Activated CD8-positive, alpha-beta T cell treated with anti-CD3 and anti-CD28 coated beads for 36 hours (primary cell): ENCODE measurements at regions not wholly inside any gene's neighbourhood (a gene's known extent, or its start where the extent isn't known, plus 50 kb on each side); places are given as distances from the start of the nearest gene placed in this dataset.

Experiments used
- ATAC-seq: fragments of 200-7000 bp; cut with Tn5 transposase; one replicate; pipeline ENCODE4 v1.10.0; 2021; ENCODE audit warnings: mild to moderate bottlenecking, moderate library complexity
- CTCF ChIA-PET: fragments of 350-600 bp; sonication (Branson Sonifier 250); formaldehyde crosslinking; loops from one replicate; lab custom pipeline; 2021; ENCODE audit warnings: antibody characterized with exemption; lab: Charles Lee
- POLR2A ChIA-PET: fragments of 350-600 bp; sonication (Branson Sonifier 250); formaldehyde crosslinking; loops from one replicate; lab custom pipeline; 2021; ENCODE audit warnings: antibody characterized with exemption; lab: Charles Lee
- DNase-seq: peaks from one replicate; pipeline ENCODE4 v3.0.0-alpha.2; 2020
- H3K27ac Mint-ChIP-seq: one replicate; pipeline ENCODE4 v1.8.0; 2021; ENCODE audit warnings: mild to moderate bottlenecking, mixed read lengths
- H3K27me3 Mint-ChIP-seq: one replicate; pipeline ENCODE4 v1.8.0; 2021; ENCODE audit warnings: mixed read lengths
- H3K36me3 Mint-ChIP-seq: one replicate; pipeline ENCODE4 v1.8.0; 2021; ENCODE audit warnings: low read depth, mixed read lengths
- H3K4me1 Mint-ChIP-seq: one replicate; pipeline ENCODE4 v1.8.0; 2021; ENCODE audit warnings: low read depth, mixed read lengths
- H3K4me3 Mint-ChIP-seq: one replicate; pipeline ENCODE4 v1.8.0; 2021; ENCODE audit warnings: mild to moderate bottlenecking, moderate library complexity, mixed read lengths
- H3K9me3 Mint-ChIP-seq: one replicate; pipeline ENCODE4 v1.8.0; 2021; ENCODE audit warnings: mixed read lengths
- intact Hi-C: fragments of 100-400 bp; cut with micrococcal nuclease; formaldehyde crosslinking; loops from one replicate; pipeline ENCODE4 v1.10.0; 2022
- TF ChIP-seq, protein P1 (sequence below): fragments of 200-600 bp; IDR thresholded peaks from one replicate; pipeline ENCODE4 v1.8.0; 2022; ENCODE audit warnings: antibody characterized with exemption, mild to moderate bottlenecking

DNA sequence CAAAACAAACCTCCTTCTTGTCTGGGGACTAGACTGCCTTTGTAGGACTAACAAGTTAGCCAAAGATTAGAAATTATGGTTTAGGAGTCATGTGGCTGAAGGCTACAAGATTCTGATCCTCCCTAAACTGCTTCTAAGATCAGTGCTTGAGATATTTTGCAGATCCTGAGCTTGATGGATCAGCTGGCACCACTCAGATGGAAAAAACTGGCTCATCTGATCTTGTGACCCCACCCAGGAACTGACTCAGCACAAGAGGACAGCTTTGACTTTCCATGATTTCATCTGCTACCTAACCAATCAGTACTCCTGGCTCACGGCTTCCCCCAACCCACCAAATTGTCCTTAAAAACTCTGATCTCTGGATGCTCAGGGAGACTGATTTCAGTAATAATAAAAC, 271.5 kb upstream of the TAC1 start:
- ChIA-PET CTCF (no interaction called here), POLR2A (no interaction called here)
- intact Hi-C loops: no loop called here
- ATAC-seq (no peak), DNase-seq (no peak)
- no peak overlapping the region for H3K4me3 Mint-ChIP-seq
- no peak overlapping the region for H3K27ac Mint-ChIP-seq
- TF ChIP-seq, protein P1, sequence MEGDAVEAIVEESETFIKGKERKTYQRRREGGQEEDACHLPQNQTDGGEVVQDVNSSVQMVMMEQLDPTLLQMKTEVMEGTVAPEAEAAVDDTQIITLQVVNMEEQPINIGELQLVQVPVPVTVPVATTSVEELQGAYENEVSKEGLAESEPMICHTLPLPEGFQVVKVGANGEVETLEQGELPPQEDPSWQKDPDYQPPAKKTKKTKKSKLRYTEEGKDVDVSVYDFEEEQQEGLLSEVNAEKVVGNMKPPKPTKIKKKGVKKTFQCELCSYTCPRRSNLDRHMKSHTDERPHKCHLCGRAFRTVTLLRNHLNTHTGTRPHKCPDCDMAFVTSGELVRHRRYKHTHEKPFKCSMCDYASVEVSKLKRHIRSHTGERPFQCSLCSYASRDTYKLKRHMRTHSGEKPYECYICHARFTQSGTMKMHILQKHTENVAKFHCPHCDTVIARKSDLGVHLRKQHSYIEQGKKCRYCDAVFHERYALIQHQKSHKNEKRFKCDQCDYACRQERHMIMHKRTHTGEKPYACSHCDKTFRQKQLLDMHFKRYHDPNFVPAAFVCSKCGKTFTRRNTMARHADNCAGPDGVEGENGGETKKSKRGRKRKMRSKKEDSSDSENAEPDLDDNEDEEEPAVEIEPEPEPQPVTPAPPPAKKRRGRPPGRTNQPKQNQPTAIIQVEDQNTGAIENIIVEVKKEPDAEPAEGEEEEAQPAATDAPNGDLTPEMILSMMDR: no peak
- no peaks in the 10 kb centered on the region for H3K27me3 Mint-ChIP-seq
- no peaks in the 10 kb centered on the region for H3K36me3 Mint-ChIP-seq
- no peaks in the 10 kb centered on the region for H3K4me1 Mint-ChIP-seq
- H3K9me3 Mint-ChIP-seq: peaks cover 6% of the 10 kb centered on the region

DNA sequence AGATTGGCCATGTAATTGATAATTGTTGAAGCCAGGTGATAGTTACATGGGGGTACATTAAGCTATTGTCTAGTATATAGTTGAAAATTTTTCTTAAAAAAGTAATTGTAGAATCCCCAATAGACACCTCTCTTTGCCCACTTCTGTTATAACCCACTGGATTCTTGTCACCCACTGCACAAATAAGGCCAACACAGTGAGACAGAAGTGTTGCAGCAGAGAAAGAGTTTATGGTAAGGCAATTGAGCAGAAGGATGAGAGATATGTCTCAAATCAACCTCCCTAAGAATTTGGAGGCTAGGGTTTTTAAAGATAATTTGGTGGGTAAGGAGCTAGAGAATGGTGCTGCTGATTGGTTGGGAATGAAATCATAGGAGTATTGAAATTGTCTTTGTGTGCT, 270.3 kb upstream of the TAC1 start:
- TF ChIP-seq, protein P1: no peak
- no peak overlapping the region for H3K27ac Mint-ChIP-seq
- CTCF ChIA-PET: no interaction called here
- intact Hi-C loops: no loop called here
- peaks cover 6% of the 10 kb centered on the region for H3K9me3 Mint-ChIP-seq
- no peaks in the 10 kb centered on the region for H3K4me1 Mint-ChIP-seq
- no peak overlapping the region for H3K4me3 Mint-ChIP-seq
- POLR2A ChIA-PET: no interaction called here
- no peaks in the 10 kb centered on the region for H3K27me3 Mint-ChIP-seq
- ATAC-seq: no peak
- DNase-seq: no peak
- H3K36me3 Mint-ChIP-seq: no peaks in the 10 kb centered on the region

DNA sequence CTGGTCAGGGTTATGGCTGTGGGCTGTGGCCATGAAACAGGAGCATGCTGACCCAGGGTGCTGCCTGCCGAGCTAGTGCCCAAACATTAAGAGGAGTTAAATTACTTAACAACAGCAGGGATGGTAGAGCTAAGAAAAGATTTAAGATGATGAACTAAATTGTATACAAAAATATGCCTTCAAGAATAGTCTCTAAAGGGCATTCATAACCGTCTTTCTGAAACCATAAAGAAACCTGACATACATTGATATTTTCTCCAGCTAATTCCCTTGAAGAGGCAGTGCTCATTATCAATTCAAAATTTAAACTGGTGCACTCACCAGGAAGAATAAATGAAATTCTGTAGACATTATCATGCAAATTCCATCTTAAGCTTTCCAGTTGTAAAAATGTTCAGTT, 265.8 kb upstream of the TAC1 start:
- ChIA-PET POLR2A (no interaction called here), CTCF (no interaction called here)
- Mint-ChIP-seq H3K4me1 (no peaks in the 10 kb centered on the region), H3K27ac (no peak overlapping the region), H3K36me3 (no peaks in the 10 kb centered on the region), H3K4me3 (no peak overlapping the region), H3K9me3 (peaks cover 4% of the 10 kb centered on the region), H3K27me3 (no peaks in the 10 kb centered on the region)
- no peak for ATAC-seq
- intact Hi-C loops: no loop called here
- no peak for DNase-seq
- TF ChIP-seq, protein P1: no peak

GRCh38 chr7:97466999-97467740, 264.7 kb upstream of the TAC1 start:
- ATAC-seq: no peak
- Mint-ChIP-seq H3K4me1 (no peaks in the 10 kb centered on the region), H3K4me3 (no peak overlapping the region), H3K36me3 (no peaks in the 10 kb centered on the region), H3K27me3 (no peaks in the 10 kb centered on the region), H3K27ac (no peak overlapping the region), H3K9me3 (no peaks in the 10 kb centered on the region)
- TF ChIP-seq, protein P1: no peak
- CTCF ChIA-PET: no interaction called here
- intact Hi-C loops: no loop called here
- POLR2A ChIA-PET: no interaction called here
- no peak for DNase-seq

DNA sequence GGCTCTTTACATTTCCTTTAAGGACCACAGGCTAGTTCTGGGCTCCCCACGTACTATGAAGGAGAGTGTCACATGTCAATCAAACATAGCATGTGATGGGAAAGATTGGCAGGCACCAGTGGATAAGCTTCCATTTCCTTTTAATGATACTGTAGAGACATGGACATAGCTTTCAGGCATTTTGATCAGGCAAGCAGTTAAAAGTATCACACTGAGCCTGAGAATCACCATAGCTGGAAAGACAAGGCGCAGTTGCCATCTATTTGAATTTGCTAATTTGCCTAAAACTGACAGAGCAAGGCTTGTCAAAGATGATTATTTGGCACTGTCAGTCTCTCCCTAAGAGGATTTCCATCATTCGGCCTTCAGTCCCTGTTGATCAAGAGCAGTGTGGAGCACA, 263.4 kb upstream of the TAC1 start:
- TF ChIP-seq, protein P1: no peak
- POLR2A ChIA-PET: no interaction called here
- Mint-ChIP-seq H3K4me3 (no peak overlapping the region), H3K36me3 (no peaks in the 10 kb centered on the region), H3K4me1 (no peaks in the 10 kb centered on the region), H3K27me3 (no peaks in the 10 kb centered on the region), H3K27ac (no peak overlapping the region), H3K9me3 (no peaks in the 10 kb centered on the region)
- ATAC-seq (no peak), DNase-seq (no peak)
- CTCF ChIA-PET: no interaction called here
- intact Hi-C loops: no loop called here
